ENCODE measurements at regions not wholly inside any gene's neighbourhood (a gene's known extent, or its start where the extent isn't known, plus 50 kb on each side); places are given as distances from the start of the nearest gene placed in this dataset.
A peak's percentile ranks its signal among the peaks of the same experiment; 100 is the strongest.

DNA sequence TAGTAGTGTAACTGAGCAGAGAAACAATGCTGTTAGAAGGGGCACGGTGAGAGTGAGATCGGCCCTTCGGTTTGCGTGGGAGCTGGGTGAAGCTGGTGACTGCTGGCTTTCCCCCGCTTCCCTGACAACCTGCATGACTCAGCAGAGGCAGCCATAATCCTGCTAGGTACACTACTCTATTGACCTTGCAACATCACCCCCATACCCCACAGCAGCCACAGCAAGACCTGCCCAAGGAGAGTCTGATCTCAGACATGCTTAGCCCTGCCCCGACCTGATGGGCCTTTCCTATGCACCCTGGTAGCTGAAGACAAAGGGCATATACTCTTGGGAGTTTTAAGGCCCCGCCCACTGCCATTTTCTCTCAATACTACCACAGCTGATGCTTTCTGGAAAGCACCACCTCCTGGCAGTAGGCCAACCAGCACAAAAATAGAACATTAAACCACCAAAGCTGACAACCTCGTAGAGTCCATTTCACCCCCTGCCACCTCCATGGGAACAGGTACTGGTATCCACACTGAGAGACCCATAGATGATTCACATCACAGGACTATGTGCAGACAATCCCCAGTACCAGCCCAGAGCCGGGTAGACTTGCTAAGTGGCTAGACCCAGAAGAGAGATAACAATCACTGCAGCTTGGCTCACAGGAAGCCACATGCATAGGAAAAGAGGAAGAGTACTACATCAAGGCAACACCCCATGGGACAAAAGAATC lies 75.9 kb upstream of the RGS6 start:
- TF ChIP-seq, protein P1, sequence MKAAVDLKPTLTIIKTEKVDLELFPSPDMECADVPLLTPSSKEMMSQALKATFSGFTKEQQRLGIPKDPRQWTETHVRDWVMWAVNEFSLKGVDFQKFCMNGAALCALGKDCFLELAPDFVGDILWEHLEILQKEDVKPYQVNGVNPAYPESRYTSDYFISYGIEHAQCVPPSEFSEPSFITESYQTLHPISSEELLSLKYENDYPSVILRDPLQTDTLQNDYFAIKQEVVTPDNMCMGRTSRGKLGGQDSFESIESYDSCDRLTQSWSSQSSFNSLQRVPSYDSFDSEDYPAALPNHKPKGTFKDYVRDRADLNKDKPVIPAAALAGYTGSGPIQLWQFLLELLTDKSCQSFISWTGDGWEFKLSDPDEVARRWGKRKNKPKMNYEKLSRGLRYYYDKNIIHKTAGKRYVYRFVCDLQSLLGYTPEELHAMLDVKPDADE (IDR thresholded peaks at IDR 0.05), result no peak
- TF ChIP-seq ZNF114 (CRISPR knock-in tag; IDR thresholded peaks at IDR 0.05) (no peak), EZH2 (IDR thresholded peaks at IDR 0.05; ENCODE audit: low read depth, unreplicated experiment) (no peak), JUNB (IDR thresholded peaks at IDR 0.05; ENCODE audit: unreplicated experiment) (no peak), STAT1 (IDR thresholded peaks at IDR 0.05; ENCODE audit: unreplicated experiment) (no peak), ZNF331 (CRISPR knock-in tag; IDR thresholded peaks at IDR 0.05; ENCODE audit: low read depth) (no peak), POLR2AphosphoS5 (IDR thresholded peaks at IDR 0.05; ENCODE audit: low read depth) (no peak), CREB1 (CRISPR knock-in tag; IDR thresholded peaks at IDR 0.05; ENCODE audit: low read depth) (no peak), NANOG (IDR thresholded peaks at IDR 0.05; ENCODE audit: borderline replicate concordance) (no peak)
- TF ChIP-seq, protein P2, sequence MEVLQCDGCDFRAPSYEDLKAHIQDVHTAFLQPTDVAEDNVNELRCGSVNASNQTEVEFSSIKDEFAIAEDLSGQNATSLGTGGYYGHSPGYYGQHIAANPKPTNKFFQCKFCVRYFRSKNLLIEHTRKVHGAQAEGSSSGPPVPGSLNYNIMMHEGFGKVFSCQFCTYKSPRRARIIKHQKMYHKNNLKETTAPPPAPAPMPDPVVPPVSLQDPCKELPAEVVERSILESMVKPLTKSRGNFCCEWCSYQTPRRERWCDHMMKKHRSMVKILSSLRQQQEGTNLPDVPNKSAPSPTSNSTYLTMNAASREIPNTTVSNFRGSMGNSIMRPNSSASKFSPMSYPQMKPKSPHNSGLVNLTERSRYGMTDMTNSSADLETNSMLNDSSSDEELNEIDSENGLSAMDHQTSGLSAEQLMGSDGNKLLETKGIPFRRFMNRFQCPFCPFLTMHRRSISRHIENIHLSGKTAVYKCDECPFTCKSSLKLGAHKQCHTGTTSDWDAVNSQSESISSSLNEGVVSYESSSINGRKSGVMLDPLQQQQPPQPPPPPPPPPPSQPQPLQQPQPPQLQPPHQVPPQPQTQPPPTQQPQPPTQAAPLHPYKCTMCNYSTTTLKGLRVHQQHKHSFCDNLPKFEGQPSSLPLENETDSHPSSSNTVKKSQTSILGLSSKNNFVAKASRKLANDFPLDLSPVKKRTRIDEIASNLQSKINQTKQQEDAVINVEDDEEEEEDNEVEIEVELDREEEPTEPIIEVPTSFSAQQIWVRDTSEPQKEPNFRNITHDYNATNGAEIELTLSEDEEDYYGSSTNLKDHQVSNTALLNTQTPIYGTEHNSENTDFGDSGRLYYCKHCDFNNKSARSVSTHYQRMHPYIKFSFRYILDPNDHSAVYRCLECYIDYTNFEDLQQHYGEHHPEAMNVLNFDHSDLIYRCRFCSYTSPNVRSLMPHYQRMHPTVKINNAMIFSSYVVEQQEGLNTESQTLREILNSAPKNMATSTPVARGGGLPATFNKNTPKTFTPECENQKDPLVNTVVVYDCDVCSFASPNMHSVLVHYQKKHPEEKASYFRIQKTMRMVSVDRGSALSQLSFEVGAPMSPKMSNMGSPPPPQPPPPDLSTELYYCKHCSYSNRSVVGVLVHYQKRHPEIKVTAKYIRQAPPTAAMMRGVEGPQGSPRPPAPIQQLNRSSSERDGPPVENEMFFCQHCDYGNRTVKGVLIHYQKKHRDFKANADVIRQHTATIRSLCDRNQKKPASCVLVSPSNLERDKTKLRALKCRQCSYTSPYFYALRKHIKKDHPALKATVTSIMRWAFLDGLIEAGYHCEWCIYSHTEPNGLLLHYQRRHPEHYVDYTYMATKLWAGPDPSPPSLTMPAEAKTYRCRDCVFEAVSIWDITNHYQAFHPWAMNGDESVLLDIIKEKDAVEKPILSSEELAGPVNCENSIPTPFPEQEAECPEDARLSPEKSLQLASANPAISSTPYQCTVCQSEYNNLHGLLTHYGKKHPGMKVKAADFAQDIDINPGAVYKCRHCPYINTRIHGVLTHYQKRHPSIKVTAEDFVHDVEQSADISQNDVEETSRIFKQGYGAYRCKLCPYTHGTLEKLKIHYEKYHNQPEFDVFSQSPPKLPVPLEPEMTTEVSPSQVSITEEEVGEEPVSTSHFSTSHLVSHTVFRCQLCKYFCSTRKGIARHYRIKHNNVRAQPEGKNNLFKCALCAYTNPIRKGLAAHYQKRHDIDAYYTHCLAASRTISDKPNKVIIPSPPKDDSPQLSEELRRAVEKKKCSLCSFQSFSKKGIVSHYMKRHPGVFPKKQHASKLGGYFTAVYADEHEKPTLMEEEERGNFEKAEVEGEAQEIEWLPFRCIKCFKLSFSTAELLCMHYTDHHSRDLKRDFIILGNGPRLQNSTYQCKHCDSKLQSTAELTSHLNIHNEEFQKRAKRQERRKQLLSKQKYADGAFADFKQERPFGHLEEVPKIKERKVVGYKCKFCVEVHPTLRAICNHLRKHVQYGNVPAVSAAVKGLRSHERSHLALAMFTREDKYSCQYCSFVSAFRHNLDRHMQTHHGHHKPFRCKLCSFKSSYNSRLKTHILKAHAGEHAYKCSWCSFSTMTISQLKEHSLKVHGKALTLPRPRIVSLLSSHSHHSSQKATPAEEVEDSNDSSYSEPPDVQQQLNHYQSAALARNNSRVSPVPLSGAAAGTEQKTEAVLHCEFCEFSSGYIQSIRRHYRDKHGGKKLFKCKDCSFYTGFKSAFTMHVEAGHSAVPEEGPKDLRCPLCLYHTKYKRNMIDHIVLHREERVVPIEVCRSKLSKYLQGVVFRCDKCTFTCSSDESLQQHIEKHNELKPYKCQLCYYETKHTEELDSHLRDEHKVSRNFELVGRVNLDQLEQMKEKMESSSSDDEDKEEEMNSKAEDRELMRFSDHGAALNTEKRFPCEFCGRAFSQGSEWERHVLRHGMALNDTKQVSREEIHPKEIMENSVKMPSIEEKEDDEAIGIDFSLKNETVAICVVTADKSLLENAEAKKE (CRISPR knock-in tag; IDR thresholded peaks at IDR 0.05), result no peak
- TF ChIP-seq, protein P3, sequence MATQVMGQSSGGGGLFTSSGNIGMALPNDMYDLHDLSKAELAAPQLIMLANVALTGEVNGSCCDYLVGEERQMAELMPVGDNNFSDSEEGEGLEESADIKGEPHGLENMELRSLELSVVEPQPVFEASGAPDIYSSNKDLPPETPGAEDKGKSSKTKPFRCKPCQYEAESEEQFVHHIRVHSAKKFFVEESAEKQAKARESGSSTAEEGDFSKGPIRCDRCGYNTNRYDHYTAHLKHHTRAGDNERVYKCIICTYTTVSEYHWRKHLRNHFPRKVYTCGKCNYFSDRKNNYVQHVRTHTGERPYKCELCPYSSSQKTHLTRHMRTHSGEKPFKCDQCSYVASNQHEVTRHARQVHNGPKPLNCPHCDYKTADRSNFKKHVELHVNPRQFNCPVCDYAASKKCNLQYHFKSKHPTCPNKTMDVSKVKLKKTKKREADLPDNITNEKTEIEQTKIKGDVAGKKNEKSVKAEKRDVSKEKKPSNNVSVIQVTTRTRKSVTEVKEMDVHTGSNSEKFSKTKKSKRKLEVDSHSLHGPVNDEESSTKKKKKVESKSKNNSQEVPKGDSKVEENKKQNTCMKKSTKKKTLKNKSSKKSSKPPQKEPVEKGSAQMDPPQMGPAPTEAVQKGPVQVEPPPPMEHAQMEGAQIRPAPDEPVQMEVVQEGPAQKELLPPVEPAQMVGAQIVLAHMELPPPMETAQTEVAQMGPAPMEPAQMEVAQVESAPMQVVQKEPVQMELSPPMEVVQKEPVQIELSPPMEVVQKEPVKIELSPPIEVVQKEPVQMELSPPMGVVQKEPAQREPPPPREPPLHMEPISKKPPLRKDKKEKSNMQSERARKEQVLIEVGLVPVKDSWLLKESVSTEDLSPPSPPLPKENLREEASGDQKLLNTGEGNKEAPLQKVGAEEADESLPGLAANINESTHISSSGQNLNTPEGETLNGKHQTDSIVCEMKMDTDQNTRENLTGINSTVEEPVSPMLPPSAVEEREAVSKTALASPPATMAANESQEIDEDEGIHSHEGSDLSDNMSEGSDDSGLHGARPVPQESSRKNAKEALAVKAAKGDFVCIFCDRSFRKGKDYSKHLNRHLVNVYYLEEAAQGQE (IDR thresholded peaks at IDR 0.05; ENCODE audit: unreplicated experiment), result no peak
- TF ChIP-seq, protein P4, sequence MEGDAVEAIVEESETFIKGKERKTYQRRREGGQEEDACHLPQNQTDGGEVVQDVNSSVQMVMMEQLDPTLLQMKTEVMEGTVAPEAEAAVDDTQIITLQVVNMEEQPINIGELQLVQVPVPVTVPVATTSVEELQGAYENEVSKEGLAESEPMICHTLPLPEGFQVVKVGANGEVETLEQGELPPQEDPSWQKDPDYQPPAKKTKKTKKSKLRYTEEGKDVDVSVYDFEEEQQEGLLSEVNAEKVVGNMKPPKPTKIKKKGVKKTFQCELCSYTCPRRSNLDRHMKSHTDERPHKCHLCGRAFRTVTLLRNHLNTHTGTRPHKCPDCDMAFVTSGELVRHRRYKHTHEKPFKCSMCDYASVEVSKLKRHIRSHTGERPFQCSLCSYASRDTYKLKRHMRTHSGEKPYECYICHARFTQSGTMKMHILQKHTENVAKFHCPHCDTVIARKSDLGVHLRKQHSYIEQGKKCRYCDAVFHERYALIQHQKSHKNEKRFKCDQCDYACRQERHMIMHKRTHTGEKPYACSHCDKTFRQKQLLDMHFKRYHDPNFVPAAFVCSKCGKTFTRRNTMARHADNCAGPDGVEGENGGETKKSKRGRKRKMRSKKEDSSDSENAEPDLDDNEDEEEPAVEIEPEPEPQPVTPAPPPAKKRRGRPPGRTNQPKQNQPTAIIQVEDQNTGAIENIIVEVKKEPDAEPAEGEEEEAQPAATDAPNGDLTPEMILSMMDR (conservative IDR thresholded peaks at IDR 0.05; ENCODE audit: low read depth in 2 of 2), result no peak

More for the DNA sequence above, 75.9 kb upstream of the RGS6 start:
- no peaks in the 10 kb centered on the region for H3K36me3 ChIP-seq (ENCODE audit: insufficient read depth)
- H3K4me2 ChIP-seq, result no peak overlapping the region
- no peak for ATAC-seq
- DNase-seq (ENCODE audit: low spot score), result no peak
- Mint-ChIP-seq H3K4me3 (no peak overlapping the region), H3K36me3 (ENCODE audit: low read depth) (peaks cover 7% of the 10 kb centered on the region; the same call in 2 of the 3 replicates), H3K4me1 (peaks cover 18% of the 10 kb centered on the region), H3K27ac (peak overlapping the region; percentile 74), H3K9me3 (peaks cover 28% of the 10 kb centered on the region; the same call in 2 of the 3 replicates), H3K27me3 (ENCODE audit: insufficient read depth, low read depth, poor library complexity) (peaks cover 4% of the 10 kb centered on the region)
- H2AFZ ChIP-seq, result no peak overlapping the region
- no peaks in the 10 kb centered on the region for H3K27me3 ChIP-seq (ENCODE audit: insufficient read depth)
- no peaks in the 10 kb centered on the region for H3K9me2 ChIP-seq (ENCODE audit: insufficient read depth)
- H3K4me1 ChIP-seq (ENCODE audit: insufficient read depth), result peaks cover 3% of the 10 kb centered on the region; the same call in 1 of the 2 replicates
- no peaks in the 10 kb centered on the region for H4K20me1 ChIP-seq (replicated peaks; ENCODE audit: insufficient read depth)
- H3K79me2 ChIP-seq (replicated peaks; ENCODE audit: insufficient read depth), result no peaks in the 10 kb centered on the region
- H3K27ac ChIP-seq (ENCODE audit: low read depth), result no peak overlapping the region
- no peak overlapping the region for H3K4me3 ChIP-seq
- H3F3A ChIP-seq (replicated peaks; ENCODE audit: low read depth), result no peaks in the 10 kb centered on the region

Data from GM23338 (cell line).